ENCODE measurements at regions not wholly inside any gene's neighbourhood (a gene's known extent, or its start where the extent isn't known, plus 50 kb on each side); places are given as distances from the start of the nearest gene placed in this dataset.

DNA sequence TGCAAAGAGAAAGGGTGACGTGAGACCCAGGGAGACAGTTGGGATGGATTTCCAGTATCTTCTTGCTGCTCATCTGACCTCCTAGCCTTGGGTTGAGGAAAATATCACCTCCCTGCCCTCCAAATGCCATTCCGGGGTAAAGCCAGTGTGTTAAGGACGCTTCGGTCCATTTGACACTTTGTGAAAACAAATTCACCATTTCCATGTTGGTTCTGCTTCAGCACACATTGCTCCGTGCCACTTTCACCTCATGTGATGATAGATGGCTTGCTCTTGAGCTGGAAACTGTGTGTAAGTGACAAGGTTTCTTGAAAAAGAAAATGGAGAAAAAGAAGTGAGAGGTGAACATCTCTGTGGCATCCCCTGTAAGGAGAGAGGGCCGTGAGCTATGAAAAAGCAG, 256.1 kb upstream of the PGRMC2 start:
- Histone ChIP-seq H3K4me3 (replicated peaks; ENCODE audit: insufficient read depth, low read length) (no peak overlapping the region), H3K27me3 (ENCODE audit: insufficient read depth, poor library complexity, severe bottlenecking) (no peaks in the 10 kb centered on the region), H3K27ac (replicated peaks) (no peak overlapping the region)
- no peak for DNase-seq (ENCODE audit: low read depth in 1 of 2, low spot score in 1 of 2)
- TF ChIP-seq GABPA (IDR thresholded peaks at IDR 0.05; ENCODE audit: low read depth) (no peak), POLR2AphosphoS5 (IDR thresholded peaks at IDR 0.05; ENCODE audit: low read depth) (no peak), REST (IDR thresholded peaks at IDR 0.05; ENCODE audit: insufficient replicate concordance, low read depth) (no peak), SPI1 (IDR thresholded peaks at IDR 0.05; ENCODE audit: borderline replicate concordance, low read depth) (no peak)
- TF ChIP-seq, protein P1, sequence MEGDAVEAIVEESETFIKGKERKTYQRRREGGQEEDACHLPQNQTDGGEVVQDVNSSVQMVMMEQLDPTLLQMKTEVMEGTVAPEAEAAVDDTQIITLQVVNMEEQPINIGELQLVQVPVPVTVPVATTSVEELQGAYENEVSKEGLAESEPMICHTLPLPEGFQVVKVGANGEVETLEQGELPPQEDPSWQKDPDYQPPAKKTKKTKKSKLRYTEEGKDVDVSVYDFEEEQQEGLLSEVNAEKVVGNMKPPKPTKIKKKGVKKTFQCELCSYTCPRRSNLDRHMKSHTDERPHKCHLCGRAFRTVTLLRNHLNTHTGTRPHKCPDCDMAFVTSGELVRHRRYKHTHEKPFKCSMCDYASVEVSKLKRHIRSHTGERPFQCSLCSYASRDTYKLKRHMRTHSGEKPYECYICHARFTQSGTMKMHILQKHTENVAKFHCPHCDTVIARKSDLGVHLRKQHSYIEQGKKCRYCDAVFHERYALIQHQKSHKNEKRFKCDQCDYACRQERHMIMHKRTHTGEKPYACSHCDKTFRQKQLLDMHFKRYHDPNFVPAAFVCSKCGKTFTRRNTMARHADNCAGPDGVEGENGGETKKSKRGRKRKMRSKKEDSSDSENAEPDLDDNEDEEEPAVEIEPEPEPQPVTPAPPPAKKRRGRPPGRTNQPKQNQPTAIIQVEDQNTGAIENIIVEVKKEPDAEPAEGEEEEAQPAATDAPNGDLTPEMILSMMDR (IDR thresholded peaks at IDR 0.05; ENCODE audit: insufficient read depth, low read length): no peak

DNA sequence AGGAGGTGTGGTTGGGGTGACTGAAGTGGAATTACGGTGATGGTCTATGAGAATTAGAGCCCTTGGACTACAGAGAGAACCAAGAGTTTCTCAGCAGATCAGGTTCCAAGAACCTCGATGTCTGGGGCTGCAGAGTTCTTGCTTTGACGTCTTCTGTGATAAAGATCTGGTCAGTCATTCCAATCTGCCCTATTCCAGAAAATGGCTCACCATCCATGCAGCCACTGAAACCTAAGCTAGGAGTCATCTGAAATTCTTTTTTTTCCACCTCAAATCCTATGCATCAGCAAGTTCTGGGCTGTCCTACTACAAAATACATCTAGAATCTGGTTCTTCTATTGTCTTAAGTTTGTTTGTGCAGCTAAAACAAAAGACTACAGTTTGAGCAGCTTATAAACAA, 254.4 kb upstream of the PGRMC2 start:
- Histone ChIP-seq H3K27me3 (ENCODE audit: insufficient read depth, poor library complexity, severe bottlenecking) (no peaks in the 10 kb centered on the region), H3K27ac (replicated peaks) (no peak overlapping the region), H3K4me3 (replicated peaks; ENCODE audit: insufficient read depth, low read length) (no peak overlapping the region)
- TF ChIP-seq GABPA (IDR thresholded peaks at IDR 0.05; ENCODE audit: low read depth) (no peak), SPI1 (IDR thresholded peaks at IDR 0.05; ENCODE audit: borderline replicate concordance, low read depth) (no peak), POLR2AphosphoS5 (IDR thresholded peaks at IDR 0.05; ENCODE audit: low read depth) (no peak), REST (IDR thresholded peaks at IDR 0.05; ENCODE audit: insufficient replicate concordance, low read depth) (no peak)
- TF ChIP-seq, protein P1 (IDR thresholded peaks at IDR 0.05; ENCODE audit: insufficient read depth, low read length): no peak
- no peak for DNase-seq (ENCODE audit: low read depth in 1 of 2, low spot score in 1 of 2)

- no peaks in the 10 kb centered on the region for H3K27me3 ChIP-seq (ENCODE audit: insufficient read depth, poor library complexity, severe bottlenecking)
Measured at GRCh38 chr4:128540122-128540521, 252.5 kb upstream of the PGRMC2 start.

More at GRCh38 chr4:128540122-128540521, 252.5 kb upstream of the PGRMC2 start:
- TF ChIP-seq REST (IDR thresholded peaks at IDR 0.05; ENCODE audit: insufficient replicate concordance, low read depth) (no peak), SPI1 (IDR thresholded peaks at IDR 0.05; ENCODE audit: borderline replicate concordance, low read depth) (no peak), POLR2AphosphoS5 (IDR thresholded peaks at IDR 0.05; ENCODE audit: low read depth) (no peak), GABPA (IDR thresholded peaks at IDR 0.05; ENCODE audit: low read depth) (no peak)
- TF ChIP-seq, protein P1 (IDR thresholded peaks at IDR 0.05; ENCODE audit: insufficient read depth, low read length): no peak
- DNase-seq (ENCODE audit: low read depth in 1 of 2, low spot score in 1 of 2): no peak
- no peak overlapping the region for H3K4me3 ChIP-seq (replicated peaks; ENCODE audit: insufficient read depth, low read length)
- no peak overlapping the region for H3K27ac ChIP-seq (replicated peaks)
